Amygdala (tissue), 56 donors: ENCODE measurements at regions not wholly inside any gene's neighbourhood (a gene's known extent, or its start where the extent isn't known, plus 50 kb on each side); places are given as distances from the start of the nearest gene placed in this dataset.

Source experiments
- DNase-seq, 56 donors: peaks; one replicate each; lab custom pipeline; 2025; lab: John Stamatoyannopoulos, UW

DNA sequence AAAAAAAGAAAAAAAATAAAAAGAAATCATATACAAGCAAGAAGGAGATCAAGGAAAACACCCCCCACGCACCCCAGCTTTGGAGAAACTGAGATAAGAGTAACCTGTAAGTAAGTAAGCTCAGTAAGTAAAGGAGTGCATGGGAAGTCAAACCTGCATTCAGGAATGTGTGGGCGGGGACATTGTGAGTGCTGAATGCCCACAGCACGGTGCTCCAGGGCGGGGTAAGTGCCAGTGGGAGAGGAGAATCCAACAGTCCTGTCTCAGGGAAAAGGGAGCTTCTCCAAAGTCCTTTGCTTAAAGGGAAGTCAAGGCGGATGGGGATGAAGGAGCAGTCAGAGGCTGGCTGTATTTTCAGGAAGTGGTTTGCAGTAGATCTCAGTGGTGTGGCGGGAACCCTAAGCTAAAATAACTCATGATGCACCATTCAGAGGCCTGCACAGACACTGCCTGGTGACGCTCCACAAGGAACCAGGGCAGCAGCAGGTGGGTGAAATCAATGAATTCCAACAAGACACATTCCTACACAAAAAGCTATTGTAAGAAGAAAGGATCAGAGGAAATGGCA is 368.0 kb downstream of the QKI start:
- peak in 2 of 56 donors; percentile 22 to 25 for DNase-seq

GRCh38 chr6:163780994-163781393 is 366.5 kb downstream of the QKI start:
- peak in 23 of 56 donors; percentile 3 to 60 (median 15) for DNase-seq

DNA sequence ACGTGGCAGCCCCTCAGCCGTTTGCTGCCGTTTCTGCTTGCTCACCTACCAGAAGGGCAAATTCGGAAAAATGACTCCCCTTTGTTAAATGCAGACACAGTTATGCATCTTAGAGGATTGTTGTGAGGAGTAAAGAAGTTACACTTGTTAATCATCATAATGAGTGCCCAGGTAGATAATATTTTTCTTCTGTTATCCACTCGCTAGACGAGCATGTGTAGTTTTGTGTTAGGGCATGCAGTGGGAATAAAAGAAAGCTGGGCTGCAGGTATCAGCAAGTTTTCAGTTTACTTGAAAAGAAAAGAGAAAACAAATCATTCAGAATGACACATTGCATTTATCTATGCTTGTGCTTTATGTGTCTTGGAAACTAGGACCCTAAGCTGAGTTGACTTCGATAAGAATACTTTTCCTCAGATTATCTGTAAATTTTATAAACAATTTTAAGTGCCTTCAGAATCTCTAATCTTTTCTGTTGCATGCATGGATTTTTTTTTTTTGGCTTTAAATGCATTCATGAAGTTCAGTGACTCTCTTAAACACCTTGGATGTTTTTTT is 365.3 kb downstream of the QKI start:
- DNase-seq, result no peak

GRCh38 chr6:163777716-163778115 is 363.2 kb downstream of the QKI start:
- no peak for DNase-seq

GRCh38 chr6:163776906-163777686 is 362.6 kb downstream of the QKI start:
- no peak for DNase-seq

DNA sequence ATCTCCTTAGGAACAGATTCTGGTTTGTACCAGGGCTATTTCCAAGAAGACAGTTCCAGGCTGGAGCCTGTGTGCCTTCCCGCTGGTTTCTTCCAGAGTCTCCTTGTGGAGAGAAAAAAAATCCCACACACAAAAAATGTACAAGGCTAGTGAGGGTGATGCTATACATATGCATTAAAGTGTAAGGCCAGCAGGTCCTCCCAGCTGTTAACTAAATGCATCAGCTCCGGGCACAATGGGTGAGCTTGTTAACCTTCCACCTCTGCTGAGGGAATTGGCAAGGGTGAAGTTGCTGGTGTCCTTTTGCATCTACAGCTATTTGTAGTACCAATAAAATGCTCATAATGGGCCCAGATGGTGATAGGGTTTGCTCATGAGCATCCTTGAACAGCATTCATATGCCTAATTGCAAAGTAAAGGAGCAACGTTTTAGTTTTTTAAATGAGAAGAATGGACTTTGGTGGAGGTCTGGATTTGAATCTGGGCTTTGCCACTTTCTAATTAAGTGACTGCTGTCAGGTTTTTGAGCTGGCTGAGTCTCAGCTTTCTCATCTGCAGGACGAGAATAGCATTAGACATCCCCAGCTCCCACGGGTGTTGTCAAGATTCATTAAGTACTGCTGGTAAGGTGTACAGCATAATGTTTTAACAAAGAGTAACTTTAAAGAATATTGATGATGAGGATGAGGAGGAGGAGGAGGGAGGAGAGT is 361.8 kb downstream of the QKI start:
- DNase-seq, result no peak

DNA sequence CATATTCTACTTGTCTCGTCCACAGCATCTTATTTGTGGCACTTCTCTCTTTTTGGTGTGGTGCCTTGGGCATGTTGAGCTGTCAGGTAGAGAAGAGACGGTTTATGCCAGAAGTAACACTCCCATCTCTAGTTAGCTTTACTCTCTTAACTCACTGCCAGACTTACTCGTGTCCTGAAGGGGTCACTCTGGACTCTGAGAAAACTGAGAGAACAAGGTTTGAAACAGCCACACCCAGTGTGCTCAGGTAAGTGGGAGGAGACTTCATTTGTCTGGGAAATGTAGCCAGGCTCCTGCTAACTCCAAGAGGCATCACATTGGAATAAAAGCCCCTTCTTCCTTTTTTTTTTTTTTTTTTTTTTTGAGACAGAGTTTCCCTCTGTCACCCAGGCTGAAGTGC is 360.8 kb downstream of the QKI start:
- DNase-seq, result no peak

DNA sequence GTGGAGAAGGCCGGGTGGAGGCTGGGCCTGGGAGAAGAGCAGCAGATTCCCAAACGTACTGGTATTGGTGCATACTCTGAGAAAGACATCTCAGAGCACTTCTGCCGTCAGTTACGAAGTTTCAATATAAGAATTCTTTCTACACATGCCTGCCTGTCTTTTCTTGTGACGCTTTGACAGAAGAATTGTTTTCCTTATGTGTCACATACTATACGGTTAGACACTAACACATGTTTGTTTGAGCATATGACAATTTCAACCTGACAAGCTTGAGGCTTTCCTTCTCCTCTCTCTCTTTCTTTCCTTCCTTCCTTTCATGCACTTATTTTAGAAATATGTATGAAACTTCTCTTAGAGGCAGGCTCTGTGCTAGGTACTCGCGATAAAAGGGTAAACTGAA is 360.0 kb downstream of the QKI start:
- DNase-seq, result no peak

- DNase-seq, result no peak
Measured at GRCh38 chr6:163773646-163774045, 359.1 kb downstream of the QKI start.

DNA sequence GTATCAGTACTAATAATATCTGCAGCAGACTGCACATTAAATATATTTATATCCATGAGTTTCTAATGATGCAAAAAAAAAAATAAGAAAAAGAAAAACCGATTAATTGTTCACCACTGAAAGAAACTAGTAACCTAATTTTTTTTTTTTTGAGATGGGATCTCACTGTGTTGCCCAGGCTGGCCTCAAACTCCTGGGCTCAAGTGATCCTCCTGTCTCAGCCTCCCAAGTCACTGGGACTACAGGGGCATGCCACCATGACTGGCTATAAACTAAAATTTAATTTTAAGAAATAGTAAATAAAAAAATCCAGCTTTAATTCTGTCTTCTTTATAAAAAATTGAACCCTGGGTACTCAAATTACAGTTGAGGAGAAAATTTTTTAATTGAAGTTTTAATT is 358.2 kb downstream of the QKI start:
- no peak for DNase-seq

DNA sequence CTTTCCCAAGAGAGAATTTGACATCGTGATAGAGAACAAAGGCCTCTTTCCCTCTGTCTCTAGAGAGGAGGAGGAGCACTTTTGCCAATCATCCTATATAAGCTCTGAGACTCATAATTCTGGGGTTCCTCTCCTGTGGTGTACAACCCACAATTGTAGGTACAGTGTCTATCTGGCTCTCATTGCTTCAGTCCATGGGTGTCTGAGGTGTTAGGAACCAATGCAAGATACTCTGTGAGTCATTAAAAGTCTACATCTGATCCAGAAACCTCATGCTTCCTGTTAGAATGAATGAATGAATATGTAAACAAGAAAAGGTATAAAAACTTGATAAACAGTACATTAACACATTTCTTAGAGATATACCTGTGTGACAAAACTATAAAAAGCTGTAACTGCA is 356.7 kb downstream of the QKI start:
- no peak for DNase-seq

DNA sequence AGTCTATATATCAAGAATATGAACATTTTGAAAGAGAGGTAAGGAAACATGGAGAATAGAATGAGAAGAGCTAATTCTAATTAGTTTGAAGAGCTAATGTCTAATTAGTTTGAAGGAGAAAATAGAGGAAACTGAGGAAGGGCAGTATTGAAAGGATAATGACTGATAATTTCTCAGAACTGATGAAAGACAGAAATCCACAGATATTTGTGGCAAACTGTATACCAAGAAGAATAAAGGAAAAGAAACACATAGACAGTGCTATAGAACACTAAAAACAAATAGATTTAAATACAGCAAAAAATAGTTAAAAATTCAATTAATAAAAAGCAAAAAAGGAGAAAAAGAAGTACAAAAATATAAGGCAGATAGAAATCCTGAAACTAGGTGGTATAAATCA is 354.4 kb downstream of the QKI start:
- DNase-seq, result no peak

DNA sequence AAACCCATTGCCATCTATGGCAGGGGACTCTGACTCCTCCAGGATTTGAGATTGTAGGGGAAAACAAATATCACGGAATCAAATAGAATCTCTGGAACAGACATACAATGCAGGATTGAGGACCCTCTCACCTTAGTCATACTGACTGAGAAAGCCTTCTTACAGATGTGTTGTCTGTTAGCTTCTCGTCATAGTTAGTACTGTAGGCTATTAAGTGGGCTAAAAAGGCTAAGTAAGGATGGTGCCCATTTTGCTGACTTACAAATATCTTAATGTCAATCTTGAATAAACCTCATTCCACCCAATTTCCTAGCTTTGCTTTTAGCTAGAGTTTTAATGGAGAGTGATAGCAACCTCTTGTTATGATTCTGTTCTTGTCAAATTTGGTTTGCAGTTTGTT is 352.4 kb downstream of the QKI start:
- no peak for DNase-seq

DNA sequence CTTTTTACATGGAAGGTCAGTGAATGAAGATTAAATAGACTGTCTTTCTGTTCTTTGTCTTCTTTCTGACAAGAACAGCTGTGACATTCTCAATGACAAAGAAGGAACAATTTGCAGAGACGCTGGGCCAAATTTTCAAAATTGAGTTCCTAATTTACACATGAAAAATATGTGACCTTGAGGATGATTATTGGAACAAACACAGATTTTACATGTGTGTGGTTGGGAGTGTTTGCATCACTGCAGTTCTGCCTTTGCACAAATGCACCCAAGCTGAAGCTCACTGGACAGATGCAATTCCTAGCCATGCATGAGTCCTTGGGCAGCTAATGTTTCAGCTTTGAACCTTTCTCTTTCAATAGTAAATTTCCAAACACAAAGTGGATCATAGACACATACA is 350.8 kb downstream of the QKI start:
- DNase-seq, result no peak

- no peak for DNase-seq
Measured at GRCh38 chr6:163764565-163764964, 350.0 kb downstream of the QKI start.

DNA sequence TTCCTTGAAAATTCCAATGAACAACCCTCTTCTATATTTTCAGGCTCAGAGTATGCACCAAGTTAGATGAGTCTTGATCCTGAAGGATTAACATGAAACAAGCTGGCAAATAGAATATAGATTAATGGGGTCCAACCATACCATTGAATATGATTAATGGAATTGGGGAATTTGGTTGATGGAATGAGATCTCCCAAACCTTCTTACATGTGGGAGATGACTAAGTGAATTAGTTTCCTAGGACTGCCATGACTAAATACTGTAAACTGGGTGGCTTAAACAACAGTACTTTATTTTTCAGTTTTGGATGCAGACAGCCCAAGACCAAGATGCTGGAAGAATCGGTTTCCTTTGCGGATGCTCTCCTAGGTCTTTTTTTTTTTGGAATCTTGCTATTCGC is 347.0 kb downstream of the QKI start:
- DNase-seq, result no peak

GRCh38 chr6:163760860-163761259 is 346.3 kb downstream of the QKI start:
- DNase-seq, result no peak

GRCh38 chr6:163759542-163759941 is 345.0 kb downstream of the QKI start:
- DNase-seq, result no peak

- no peak for DNase-seq
Measured at GRCh38 chr6:163757520-163757919, 343.0 kb downstream of the QKI start.

DNA sequence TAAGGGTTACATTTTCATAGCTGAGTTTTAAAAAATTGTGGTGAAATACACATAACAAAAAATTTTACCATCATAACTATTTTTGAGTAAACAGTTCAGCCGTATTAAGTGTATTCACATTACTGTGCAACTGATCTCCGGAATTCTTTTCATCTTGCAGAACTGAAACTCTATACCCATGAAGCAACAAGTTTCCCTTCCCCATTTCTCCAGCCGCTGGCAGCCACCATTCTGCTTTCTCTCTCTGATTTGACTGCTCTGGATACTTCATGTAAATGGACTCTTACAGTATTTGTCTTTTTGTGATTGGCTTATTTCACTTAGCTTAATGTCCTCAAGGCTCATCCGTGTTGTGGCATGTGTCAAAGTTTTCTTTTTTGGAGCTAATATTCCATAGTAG is 341.6 kb downstream of the QKI start:
- peak in 1 of 56 donors; percentile 19 for DNase-seq

- DNase-seq, result no peak
Measured at GRCh38 chr6:163754866-163755265, 340.3 kb downstream of the QKI start.

DNA sequence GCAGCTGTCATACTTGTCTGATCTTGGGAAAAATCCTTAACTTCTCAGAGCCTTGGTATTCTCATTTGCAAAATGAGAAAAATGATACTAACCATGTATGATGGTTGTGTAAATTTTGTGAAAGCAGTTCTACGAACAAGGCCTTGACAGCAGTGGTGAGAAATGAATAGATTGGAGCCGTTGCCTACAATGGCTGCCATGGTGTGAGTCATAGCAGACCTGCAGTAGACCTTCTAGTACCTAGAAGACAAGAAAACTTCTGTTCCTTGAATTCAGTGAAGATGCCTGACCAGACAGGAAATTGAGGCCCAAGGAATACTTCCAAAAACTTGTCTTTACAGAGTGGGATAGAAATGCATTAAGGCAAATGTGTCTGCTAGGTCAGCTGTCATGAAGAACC is 338.9 kb downstream of the QKI start:
- DNase-seq, result no peak
